KMS-11 (cell line): ENCODE measurements at regions not wholly inside any gene's neighbourhood (a gene's known extent, or its start where the extent isn't known, plus 50 kb on each side); places are given as distances from the start of the nearest gene placed in this dataset.

Source experiments
- H2AFZ ChIP-seq: fragments of 200-600 bp; sonication (generic); 2 replicates; pipeline ENCODE4 v1.6.1; 2016; ENCODE audit warnings: antibody characterized with exemption, mixed run types, low read depth
- H3K27ac ChIP-seq: fragments of 200-600 bp; sonication (generic); 2 replicates; pipeline ENCODE4 v1.6.1; 2016; ENCODE audit warnings: mild to moderate bottlenecking, mixed run types
- H3K27me3 ChIP-seq: fragments of 200-600 bp; sonication (generic); 2 replicates; pipeline ENCODE4 v1.6.1; 2017; ENCODE audit warnings: mild to moderate bottlenecking, low read depth, mixed run types, moderate library complexity; ENCODE audit not compliant: insufficient read depth
- H3K36me3 ChIP-seq: fragments of 200-600 bp; sonication (generic); 2 replicates; pipeline ENCODE4 v1.6.1; 2017; ENCODE audit warnings: mild to moderate bottlenecking, mixed run types; ENCODE audit not compliant: insufficient read depth
- H3K4me1 ChIP-seq: fragments of 200-600 bp; sonication (generic); 2 replicates; pipeline ENCODE4 v1.6.1; 2016; ENCODE audit warnings: mild to moderate bottlenecking, low read depth, mixed run types; ENCODE audit not compliant: poor library complexity, severe bottlenecking
- H3K4me2 ChIP-seq: fragments of 200-600 bp; sonication (generic); 2 replicates; pipeline ENCODE4 v1.7.0; 2016; ENCODE audit warnings: mild to moderate bottlenecking, mixed run types
- H3K4me3 ChIP-seq: fragments of 200-600 bp; sonication (generic); IDR thresholded peaks from 2 replicates; pipeline ENCODE4 v1.6.1; 2017; ENCODE audit warnings: low read depth, low read length, mixed read lengths; ENCODE audit not compliant: insufficient read depth
- H3K79me2 ChIP-seq: fragments of 200-600 bp; sonication (generic); 2 replicates; pipeline ENCODE4 v1.6.1; 2016; ENCODE audit warnings: low read depth, mixed run types; ENCODE audit not compliant: insufficient read depth
- H3K9ac ChIP-seq: fragments of 200-600 bp; sonication (generic); 2 replicates; pipeline ENCODE4 v1.6.1; 2016; ENCODE audit warnings: mild to moderate bottlenecking, mixed run types
- H4K20me1 ChIP-seq: fragments of 200-600 bp; sonication (generic); 2 replicates; pipeline ENCODE4 v1.6.1; 2016; ENCODE audit warnings: mild to moderate bottlenecking, mixed run types; ENCODE audit not compliant: insufficient read depth
- CTCF ChIP-seq: fragments of 200-600 bp; sonication (generic); conservative IDR thresholded peaks from 2 replicates; pipeline ENCODE4 v1.6.1; 2017; ENCODE audit warnings: low read depth, mild to moderate bottlenecking, antibody characterized with exemption, low read length, moderate library complexity, mixed read lengths

- Histone ChIP-seq H3K27me3 (no peaks in the 10 kb centered on the region), H3K4me2 (no peak overlapping the region), H4K20me1 (no peaks in the 10 kb centered on the region), H2AFZ (no peak overlapping the region), H3K9ac (no peak overlapping the region), H3K4me3 (no peak overlapping the region), H3K36me3 (no peaks in the 10 kb centered on the region), H3K27ac (no peak overlapping the region), H3K79me2 (no peaks in the 10 kb centered on the region), H3K4me1 (no peaks in the 10 kb centered on the region)
- no peak for TF ChIP-seq CTCF
These were observed 833.8 kb downstream of the JRKL start for GRCh38 chr11:97223647-97224046.

GRCh38 chr11:97224396-97224795 lies 834.6 kb downstream of the JRKL start:
- Histone ChIP-seq H3K27ac (no peak overlapping the region), H3K9ac (no peak overlapping the region), H3K4me3 (no peak overlapping the region), H3K79me2 (no peaks in the 10 kb centered on the region), H3K4me1 (no peaks in the 10 kb centered on the region), H4K20me1 (no peaks in the 10 kb centered on the region), H3K4me2 (no peak overlapping the region), H3K27me3 (no peaks in the 10 kb centered on the region), H2AFZ (no peak overlapping the region), H3K36me3 (no peaks in the 10 kb centered on the region)
- no peak for TF ChIP-seq CTCF

- H3K36me3 ChIP-seq: no peaks in the 10 kb centered on the region
- no peak overlapping the region for H2AFZ ChIP-seq
- H3K4me1 ChIP-seq: no peaks in the 10 kb centered on the region
- no peak overlapping the region for H3K4me3 ChIP-seq
- H4K20me1 ChIP-seq: no peaks in the 10 kb centered on the region
- TF ChIP-seq CTCF: no peak
- no peak overlapping the region for H3K4me2 ChIP-seq
- no peaks in the 10 kb centered on the region for H3K27me3 ChIP-seq
- no peak overlapping the region for H3K9ac ChIP-seq
- H3K79me2 ChIP-seq: no peaks in the 10 kb centered on the region
- no peak overlapping the region for H3K27ac ChIP-seq
These were observed 836.0 kb downstream of the JRKL start for GRCh38 chr11:97225794-97226193.

- H3K27ac ChIP-seq: no peak overlapping the region
- H4K20me1 ChIP-seq: no peaks in the 10 kb centered on the region
- H3K4me3 ChIP-seq: no peak overlapping the region
- H3K4me2 ChIP-seq: no peak overlapping the region
- H3K9ac ChIP-seq: no peak overlapping the region
- H3K27me3 ChIP-seq: no peaks in the 10 kb centered on the region
- H3K36me3 ChIP-seq: no peaks in the 10 kb centered on the region
- no peak overlapping the region for H2AFZ ChIP-seq
- no peak for TF ChIP-seq CTCF
- no peaks in the 10 kb centered on the region for H3K4me1 ChIP-seq
- no peaks in the 10 kb centered on the region for H3K79me2 ChIP-seq
These were observed 840.1 kb downstream of the JRKL start for GRCh38 chr11:97229936-97230335.

- H3K27me3 ChIP-seq: no peaks in the 10 kb centered on the region
- no peak for TF ChIP-seq CTCF
- H2AFZ ChIP-seq: no peak overlapping the region
- H3K4me2 ChIP-seq: no peak overlapping the region
- no peaks in the 10 kb centered on the region for H4K20me1 ChIP-seq
- no peaks in the 10 kb centered on the region for H3K36me3 ChIP-seq
- H3K27ac ChIP-seq: no peak overlapping the region
- no peak overlapping the region for H3K4me3 ChIP-seq
- no peaks in the 10 kb centered on the region for H3K4me1 ChIP-seq
- no peaks in the 10 kb centered on the region for H3K79me2 ChIP-seq
- no peak overlapping the region for H3K9ac ChIP-seq
These were observed 841.4 kb downstream of the JRKL start for GRCh38 chr11:97231231-97231630.
